Hepatocyte (in vitro differentiated cells): ENCODE measurements at regions not wholly inside any gene's neighbourhood (a gene's known extent, or its start where the extent isn't known, plus 50 kb on each side); places are given as distances from the start of the nearest gene placed in this dataset.

Source experiments
- DNase-seq: peaks from one replicate; pipeline ENCODE4 v3.0.0-alpha.2; 2016; ENCODE audit warnings: low spot score
- H2AFZ ChIP-seq: fragments of 200-600 bp; sonication (generic); 2 replicates; pipeline ENCODE4 v1.6.0; 2016; ENCODE audit warnings: antibody characterized with exemption, mild to moderate bottlenecking
- H3K27ac ChIP-seq: fragments of 200-600 bp; sonication (generic); 2 replicates; pipeline ENCODE4 v1.5.1; 2016; ENCODE audit warnings: mild to moderate bottlenecking
- H3K27me3 ChIP-seq: fragments of 200-600 bp; sonication (generic); 2 replicates; pipeline ENCODE4 v1.6.1; 2016
- H3K36me3 ChIP-seq: fragments of 200-600 bp; sonication (generic); replicated peaks from 2 replicates; pipeline ENCODE4 v1.5.1; 2016; ENCODE audit warnings: low read depth; ENCODE audit not compliant: insufficient read depth
- H3K4me1 ChIP-seq: fragments of 200-600 bp; sonication (generic); 2 replicates; pipeline ENCODE4 v1.5.1; 2016; ENCODE audit warnings: mild to moderate bottlenecking, moderate library complexity; ENCODE audit not compliant: insufficient read depth
- H3K4me2 ChIP-seq: fragments of 200-600 bp; sonication (generic); 2 replicates; pipeline ENCODE4 v1.6.0; 2016
- H3K4me3 ChIP-seq: fragments of 200-600 bp; sonication (generic); 2 replicates; pipeline ENCODE4 v1.5.1; 2016; ENCODE audit warnings: mild to moderate bottlenecking
- H3K79me2 ChIP-seq: fragments of 200-600 bp; sonication (generic); 2 replicates; pipeline ENCODE4 v1.6.0; 2017; ENCODE audit warnings: mild to moderate bottlenecking
- H3K9me2 ChIP-seq: fragments of 200-600 bp; sonication (generic); replicated peaks from 2 replicates; pipeline ENCODE4 v1.6.0; 2017; ENCODE audit warnings: mild to moderate bottlenecking; ENCODE audit not compliant: insufficient read depth
- H3K9me3 ChIP-seq: fragments of 200-600 bp; sonication (generic); 2 replicates; pipeline ENCODE4 v1.5.1; 2016; ENCODE audit warnings: low read depth, mild to moderate bottlenecking
- H4K20me1 ChIP-seq: fragments of 200-600 bp; sonication (generic); 2 replicates; pipeline ENCODE4 v1.6.0; 2016; ENCODE audit warnings: mild to moderate bottlenecking; ENCODE audit not compliant: insufficient read depth, poor library complexity, severe bottlenecking
- CTCF ChIP-seq: fragments of 200-600 bp; sonication (generic); IDR thresholded peaks from 2 replicates; pipeline ENCODE4 v1.5.1; 2016; ENCODE audit warnings: antibody characterized with exemption, mild to moderate bottlenecking; ENCODE audit not compliant: poor library complexity
- EZH2 ChIP-seq: fragments of 200-600 bp; sonication (generic); IDR thresholded peaks from 2 replicates; pipeline ENCODE4 v1.6.1; 2016; ENCODE audit warnings: antibody characterized with exemption, mild to moderate bottlenecking, borderline replicate concordance
- EZH2phosphoT487 ChIP-seq: fragments of 200-600 bp; sonication (generic); IDR thresholded peaks from one replicate; pipeline ENCODE4 v1.6.1; 2018; ENCODE audit warnings: antibody characterized with exemption, mild to moderate bottlenecking, low read depth, moderate library complexity; ENCODE audit not compliant: unreplicated experiment, severe bottlenecking
- WGBS: methylation state at CpG from one replicate; pipeline ENCODE4 v1.1.6; 2016; ENCODE audit warnings: low lambda C conversion rate; ENCODE audit errors: missing lambda C conversion rate; 5-methylcytosine and 5-hydroxymethylcytosine counted together

GRCh38 chr5:20680718-20681302 is 692.8 kb upstream of the CDH18 start:
- H2AFZ ChIP-seq: no peak overlapping the region
- no peak overlapping the region for H3K27ac ChIP-seq
- no peaks in the 10 kb centered on the region for H4K20me1 ChIP-seq

GRCh38 chr5:20678814-20679298 is 690.9 kb upstream of the CDH18 start:
- H3K27me3 ChIP-seq: no peaks in the 10 kb centered on the region
- no peak for TF ChIP-seq CTCF
- TF ChIP-seq EZH2phosphoT487: no peak
- TF ChIP-seq EZH2: no peak
- no peak overlapping the region for H2AFZ ChIP-seq
- H3K27ac ChIP-seq: no peak overlapping the region
- no peaks in the 10 kb centered on the region for H3K9me3 ChIP-seq
- H3K4me1 ChIP-seq: no peaks in the 10 kb centered on the region
- H3K4me2 ChIP-seq: no peak overlapping the region
- no peaks in the 10 kb centered on the region for H3K36me3 ChIP-seq
- no peaks in the 10 kb centered on the region for H4K20me1 ChIP-seq
- H3K79me2 ChIP-seq: no peaks in the 10 kb centered on the region
- WGBS: 92% methylated on average over 1 of the region's 1 CpG
- H3K4me3 ChIP-seq: no peak overlapping the region
- H3K9me2 ChIP-seq: no peaks in the 10 kb centered on the region
- DNase-seq: peak; percentile 10

More at GRCh38 chr5:20680718-20681302, 692.8 kb upstream of the CDH18 start:
- no peaks in the 10 kb centered on the region for H3K9me2 ChIP-seq
- no peak overlapping the region for H3K4me3 ChIP-seq
- no peaks in the 10 kb centered on the region for H3K79me2 ChIP-seq
- no peak for DNase-seq
- TF ChIP-seq CTCF (no peak), EZH2 (no peak), EZH2phosphoT487 (no peak)
- H3K9me3 ChIP-seq: no peaks in the 10 kb centered on the region
- WGBS: 66% methylated on average over 5 of the region's 5 CpGs
- H3K36me3 ChIP-seq: no peaks in the 10 kb centered on the region
- no peaks in the 10 kb centered on the region for H3K27me3 ChIP-seq
- no peaks in the 10 kb centered on the region for H3K4me1 ChIP-seq
- no peak overlapping the region for H3K4me2 ChIP-seq

GRCh38 chr5:20678386-20678785 is 690.4 kb upstream of the CDH18 start:
- no peaks in the 10 kb centered on the region for H3K9me3 ChIP-seq
- no peak overlapping the region for H2AFZ ChIP-seq
- H3K27me3 ChIP-seq: no peaks in the 10 kb centered on the region
- H3K36me3 ChIP-seq: no peaks in the 10 kb centered on the region
- no peaks in the 10 kb centered on the region for H3K4me1 ChIP-seq
- no peaks in the 10 kb centered on the region for H3K9me2 ChIP-seq
- no peaks in the 10 kb centered on the region for H3K79me2 ChIP-seq
- no peak overlapping the region for H3K4me2 ChIP-seq
- H3K27ac ChIP-seq: no peak overlapping the region
- no peak for DNase-seq
- H3K4me3 ChIP-seq: no peak overlapping the region
- no peaks in the 10 kb centered on the region for H4K20me1 ChIP-seq
- TF ChIP-seq EZH2phosphoT487 (no peak), EZH2 (no peak), CTCF (no peak)

- Histone ChIP-seq H3K4me3 (no peak overlapping the region), H4K20me1 (no peaks in the 10 kb centered on the region), H3K27me3 (no peaks in the 10 kb centered on the region), H3K27ac (no peak overlapping the region), H3K79me2 (no peaks in the 10 kb centered on the region), H3K4me1 (no peaks in the 10 kb centered on the region), H2AFZ (no peak overlapping the region), H3K9me3 (no peaks in the 10 kb centered on the region), H3K36me3 (no peaks in the 10 kb centered on the region), H3K9me2 (no peaks in the 10 kb centered on the region), H3K4me2 (no peak overlapping the region)
- no peak for DNase-seq
- no peak for TF ChIP-seq EZH2
- no peak for TF ChIP-seq CTCF
- no peak for TF ChIP-seq EZH2phosphoT487
- WGBS: 94% methylated on average over 3 of the region's 3 CpGs
Measured at GRCh38 chr5:20660588-20660987, 672.6 kb upstream of the CDH18 start.
